ENCODE measurements at regions not wholly inside any gene's neighbourhood (a gene's known extent, or its start where the extent isn't known, plus 50 kb on each side); places are given as distances from the start of the nearest gene placed in this dataset.

DNA sequence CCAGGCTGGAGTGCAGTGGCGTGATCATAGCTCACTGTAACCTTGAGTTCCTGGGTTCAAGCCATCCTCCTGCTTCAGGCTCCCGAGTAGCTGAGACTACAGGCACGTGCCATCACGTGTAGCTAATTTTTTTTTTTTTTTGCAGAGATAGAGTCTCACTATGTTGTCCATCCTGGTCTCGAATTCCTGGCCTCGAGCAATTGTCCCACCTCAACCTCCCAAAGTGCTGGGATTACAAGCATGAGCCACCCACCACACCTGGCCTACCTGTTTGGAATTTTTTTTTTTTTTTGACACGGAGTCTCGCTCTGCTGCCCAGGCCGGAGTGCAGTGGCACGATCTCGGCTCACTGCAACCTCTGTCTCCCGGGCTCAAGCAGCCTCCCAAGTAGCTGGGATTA is 117.1 kb upstream of the PARD3 start:
- no peak overlapping the region for H4K91ac ChIP-seq (ENCODE audit: low read length)
- peaks cover 5% of the 10 kb centered on the region for H3K4me1 ChIP-seq (ENCODE audit: control insufficient read depth, insufficient read depth, low read depth, low read length)
- no peak overlapping the region for H2BK120ac ChIP-seq (ENCODE audit: low read depth, low read length)
- no peak overlapping the region for H4K8ac ChIP-seq (ENCODE audit: low read length)
- no peak overlapping the region for H2AK5ac ChIP-seq (ENCODE audit: low read length, severe bottlenecking)
- H3K27ac ChIP-seq (ENCODE audit: low read length, poor library complexity, severe bottlenecking), result no peak overlapping the region
- H3K4ac ChIP-seq (ENCODE audit: low read depth in 1 of 2, low read length in 2 of 2), result no peak overlapping the region
- peaks cover 0 to 4% of the 10 kb centered on the region in 2 experiments for H3K27me3 ChIP-seq (ENCODE audit: control insufficient read depth in 1 of 2, insufficient read depth in 1 of 2, low read length in 2 of 2)
- no peaks in the 10 kb centered on the region for H3K9me3 ChIP-seq (ENCODE audit: control insufficient read depth, low read length)
- H3K4me2 ChIP-seq (ENCODE audit: low read length, poor library complexity, severe bottlenecking), result no peak overlapping the region
- H3K14ac ChIP-seq (ENCODE audit: low read length in 2 of 2), result no peak overlapping the region
- H2BK15ac ChIP-seq (ENCODE audit: low read depth, poor library complexity, severe bottlenecking), result no peak overlapping the region
- no peak overlapping the region for H3K9ac ChIP-seq (ENCODE audit: low read length)
- no peak overlapping the region for H2BK12ac ChIP-seq (ENCODE audit: low read length in 2 of 2)
- H2AFZ ChIP-seq (ENCODE audit: low read depth, low read length), result no peak overlapping the region
- H3K36me3 ChIP-seq (ENCODE audit: control insufficient read depth in 1 of 2, insufficient read depth in 2 of 2, low read depth in 1 of 2, low read length in 2 of 2), result no peaks in the 10 kb centered on the region
- DNase-seq, result no peak
- H3K4me3 ChIP-seq (ENCODE audit: insufficient read depth in 1 of 2, low read depth in 1 of 2, low read length in 2 of 2), result no peak overlapping the region
- no peak overlapping the region for H2BK5ac ChIP-seq (ENCODE audit: low read depth, low read length, poor library complexity, severe bottlenecking)
- no peaks in the 10 kb centered on the region for H3K79me1 ChIP-seq (replicated peaks; ENCODE audit: low read length, poor library complexity, severe bottlenecking)
- WGBS, result 95% methylated on average over 12 of the region's 12 CpGs
- no peak overlapping the region for H3K23ac ChIP-seq (ENCODE audit: low read length in 2 of 2)
- no peak overlapping the region for H3K18ac ChIP-seq (ENCODE audit: low read depth in 1 of 2, low read length in 2 of 2)

DNA sequence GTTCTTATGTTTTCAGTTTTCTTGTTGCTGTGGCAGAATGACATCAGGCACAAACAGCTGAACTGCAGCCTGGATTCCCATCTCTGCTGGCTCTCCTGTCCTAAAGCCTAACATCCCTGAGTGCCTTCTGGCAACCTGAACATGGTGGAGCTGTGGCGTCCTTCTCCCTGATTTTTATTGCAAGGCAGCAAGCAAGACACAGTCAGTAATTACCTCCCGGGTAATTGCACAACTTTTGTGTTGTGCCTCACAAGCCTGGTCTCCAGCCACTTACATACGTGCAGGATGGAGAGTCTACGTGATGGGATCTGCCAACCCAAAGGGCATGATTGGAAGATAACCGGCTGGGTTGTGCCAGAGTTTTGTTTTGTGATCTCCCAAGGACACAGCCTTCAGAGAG is 116.1 kb upstream of the PARD3 start:
- WGBS, result 90% methylated on average over 5 of the region's 5 CpGs
- H2BK120ac ChIP-seq (ENCODE audit: low read depth, low read length), result no peak overlapping the region

DNA sequence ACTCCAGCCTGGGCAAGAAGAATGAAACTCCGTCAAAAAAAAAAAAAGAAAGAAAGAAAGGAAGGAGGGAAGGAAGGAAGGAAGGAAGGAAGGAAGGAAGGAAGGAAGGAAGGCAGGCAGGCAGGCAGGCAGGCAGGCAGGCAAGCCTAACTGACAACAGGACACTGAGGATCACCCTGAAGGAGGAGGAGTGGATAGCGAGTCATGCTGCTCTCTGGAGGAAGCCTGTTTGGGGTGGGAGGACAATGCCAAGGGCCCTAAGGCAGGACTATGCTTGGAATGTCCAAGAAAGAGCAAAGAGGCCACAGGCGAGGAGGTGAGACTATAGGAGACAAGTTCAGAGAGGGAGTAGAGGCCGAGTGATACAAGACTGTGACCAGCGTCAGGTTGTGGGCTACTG is 107.0 kb upstream of the PARD3 start:
- H3K4me1 ChIP-seq (ENCODE audit: control insufficient read depth, insufficient read depth, low read depth, low read length), result peaks cover 3% of the 10 kb centered on the region
- no peak overlapping the region for H4K8ac ChIP-seq (ENCODE audit: low read length)
- no peak overlapping the region for H3K4me2 ChIP-seq (ENCODE audit: low read length, poor library complexity, severe bottlenecking)
- no peak overlapping the region for H3K14ac ChIP-seq (ENCODE audit: low read length in 2 of 2)
- H3K4ac ChIP-seq (ENCODE audit: low read depth in 1 of 2, low read length in 2 of 2), result no peak overlapping the region
- DNase-seq, result no peak
- H2BK5ac ChIP-seq (ENCODE audit: low read depth, low read length, poor library complexity, severe bottlenecking), result no peak overlapping the region
- WGBS, result 90% methylated on average over 5 of the region's 5 CpGs
- no peak overlapping the region for H2BK15ac ChIP-seq (ENCODE audit: low read depth, poor library complexity, severe bottlenecking)
- H3K18ac ChIP-seq (ENCODE audit: low read depth in 1 of 2, low read length in 2 of 2), result no peak overlapping the region
- no peak overlapping the region for H2BK120ac ChIP-seq (ENCODE audit: low read depth, low read length)
- no peak overlapping the region for H2AK5ac ChIP-seq (ENCODE audit: low read length, severe bottlenecking)
- H3K27me3 ChIP-seq (ENCODE audit: control insufficient read depth in 1 of 2, insufficient read depth in 1 of 2, low read length in 2 of 2), result no peaks in the 10 kb centered on the region
- H3K27ac ChIP-seq (ENCODE audit: low read length, poor library complexity, severe bottlenecking), result no peak overlapping the region
- no peak overlapping the region for H4K91ac ChIP-seq (ENCODE audit: low read length)
- H3K9me3 ChIP-seq (ENCODE audit: control insufficient read depth, low read length), result peaks cover 32% of the 10 kb centered on the region
- no peak overlapping the region for H3K9ac ChIP-seq (ENCODE audit: low read length)
- H3K23ac ChIP-seq (ENCODE audit: low read length in 2 of 2), result no peak overlapping the region
- H2BK12ac ChIP-seq (ENCODE audit: low read length in 2 of 2), result no peak overlapping the region
- no peak overlapping the region for H3K4me3 ChIP-seq (ENCODE audit: insufficient read depth in 1 of 2, low read depth in 1 of 2, low read length in 2 of 2)
- no peaks in the 10 kb centered on the region for H3K36me3 ChIP-seq (ENCODE audit: control insufficient read depth in 1 of 2, insufficient read depth in 2 of 2, low read depth in 1 of 2, low read length in 2 of 2)
- no peaks in the 10 kb centered on the region for H3K79me1 ChIP-seq (replicated peaks; ENCODE audit: low read length, poor library complexity, severe bottlenecking)
- H2AFZ ChIP-seq (ENCODE audit: low read depth, low read length), result no peak overlapping the region

More for the DNA sequence above, 116.1 kb upstream of the PARD3 start:
- Histone ChIP-seq H3K27me3 (ENCODE audit: control insufficient read depth in 1 of 2, insufficient read depth in 1 of 2, low read length in 2 of 2) (peaks cover 0 to 4% of the 10 kb centered on the region in 2 experiments), H3K14ac (ENCODE audit: low read length in 2 of 2) (no peak overlapping the region), H3K27ac (ENCODE audit: low read length, poor library complexity, severe bottlenecking) (no peak overlapping the region), H2AFZ (ENCODE audit: low read depth, low read length) (no peak overlapping the region), H3K9me3 (ENCODE audit: control insufficient read depth, low read length) (peaks cover 4% of the 10 kb centered on the region), H4K8ac (ENCODE audit: low read length) (no peak overlapping the region), H2BK15ac (ENCODE audit: low read depth, poor library complexity, severe bottlenecking) (no peak overlapping the region), H4K91ac (ENCODE audit: low read length) (no peak overlapping the region), H3K79me1 (replicated peaks; ENCODE audit: low read length, poor library complexity, severe bottlenecking) (no peaks in the 10 kb centered on the region), H3K36me3 (ENCODE audit: control insufficient read depth in 1 of 2, insufficient read depth in 2 of 2, low read depth in 1 of 2, low read length in 2 of 2) (no peaks in the 10 kb centered on the region), H2BK12ac (ENCODE audit: low read length in 2 of 2) (no peak overlapping the region), H3K4me3 (ENCODE audit: insufficient read depth in 1 of 2, low read depth in 1 of 2, low read length in 2 of 2) (no peak overlapping the region), H3K23ac (ENCODE audit: low read length in 2 of 2) (no peak overlapping the region), H3K4ac (ENCODE audit: low read depth in 1 of 2, low read length in 2 of 2) (no peak overlapping the region), H3K4me1 (ENCODE audit: control insufficient read depth, insufficient read depth, low read depth, low read length) (peaks cover 5% of the 10 kb centered on the region), H3K18ac (ENCODE audit: low read depth in 1 of 2, low read length in 2 of 2) (no peak overlapping the region), H3K9ac (ENCODE audit: low read length) (no peak overlapping the region), H2BK5ac (ENCODE audit: low read depth, low read length, poor library complexity, severe bottlenecking) (no peak overlapping the region), H2AK5ac (ENCODE audit: low read length, severe bottlenecking) (no peak overlapping the region), H3K4me2 (ENCODE audit: low read length, poor library complexity, severe bottlenecking) (no peak overlapping the region)
- DNase-seq, result no peak

DNA sequence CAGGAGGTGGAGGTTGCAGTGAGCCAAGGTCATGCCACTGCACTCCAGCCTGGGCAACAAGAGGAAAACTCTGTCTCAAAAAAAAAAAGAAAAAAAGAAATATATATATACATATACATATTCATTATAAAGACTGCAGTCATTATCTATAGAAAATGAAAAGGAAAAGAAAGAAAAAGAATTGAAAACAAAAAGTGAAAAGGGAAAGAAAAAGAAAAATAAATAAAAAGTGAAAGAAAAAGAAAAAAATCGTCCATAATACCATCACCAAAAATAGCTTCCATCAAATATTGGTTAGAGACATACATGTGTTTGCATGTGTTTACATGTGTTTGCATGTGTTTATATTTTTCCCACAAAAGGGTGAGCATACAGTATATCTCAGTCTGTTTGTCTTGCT is 105.5 kb upstream of the PARD3 start:
- H3K14ac ChIP-seq (ENCODE audit: low read length in 2 of 2), result no peak overlapping the region
- no peak overlapping the region for H3K18ac ChIP-seq (ENCODE audit: low read depth in 1 of 2, low read length in 2 of 2)
- no peaks in the 10 kb centered on the region for H3K36me3 ChIP-seq (ENCODE audit: control insufficient read depth in 1 of 2, insufficient read depth in 2 of 2, low read depth in 1 of 2, low read length in 2 of 2)
- no peak overlapping the region for H4K8ac ChIP-seq (ENCODE audit: low read length)
- H3K9me3 ChIP-seq (ENCODE audit: control insufficient read depth, low read length), result peaks cover 26% of the 10 kb centered on the region
- WGBS, result no CpG with 5 or more reads among the region's 1 CpG
- H3K4me3 ChIP-seq (ENCODE audit: insufficient read depth in 1 of 2, low read depth in 1 of 2, low read length in 2 of 2), result no peak overlapping the region
- no peak overlapping the region for H4K91ac ChIP-seq (ENCODE audit: low read length)
- no peak overlapping the region for H3K23ac ChIP-seq (ENCODE audit: low read length in 2 of 2)
- H2AK5ac ChIP-seq (ENCODE audit: low read length, severe bottlenecking), result no peak overlapping the region
- no peaks in the 10 kb centered on the region for H3K79me1 ChIP-seq (replicated peaks; ENCODE audit: low read length, poor library complexity, severe bottlenecking)
- no peak overlapping the region for H2BK12ac ChIP-seq (ENCODE audit: low read length in 2 of 2)
- H2BK5ac ChIP-seq (ENCODE audit: low read depth, low read length, poor library complexity, severe bottlenecking), result no peak overlapping the region
- H3K4me2 ChIP-seq (ENCODE audit: low read length, poor library complexity, severe bottlenecking), result no peak overlapping the region
- H3K27me3 ChIP-seq (ENCODE audit: control insufficient read depth in 1 of 2, insufficient read depth in 1 of 2, low read length in 2 of 2), result no peaks in the 10 kb centered on the region
- no peak overlapping the region for H2AFZ ChIP-seq (ENCODE audit: low read depth, low read length)
- H3K4ac ChIP-seq (ENCODE audit: low read depth in 1 of 2, low read length in 2 of 2), result no peak overlapping the region
- no peak for DNase-seq
- peaks cover 5% of the 10 kb centered on the region for H3K4me1 ChIP-seq (ENCODE audit: control insufficient read depth, insufficient read depth, low read depth, low read length)
- H3K9ac ChIP-seq (ENCODE audit: low read length), result no peak overlapping the region
- no peak overlapping the region for H3K27ac ChIP-seq (ENCODE audit: low read length, poor library complexity, severe bottlenecking)
- no peak overlapping the region for H2BK15ac ChIP-seq (ENCODE audit: low read depth, poor library complexity, severe bottlenecking)
- H2BK120ac ChIP-seq (ENCODE audit: low read depth, low read length), result no peak overlapping the region
